ENCODE measurements at regions not wholly inside any gene's neighbourhood (a gene's known extent, or its start where the extent isn't known, plus 50 kb on each side); places are given as distances from the start of the nearest gene placed in this dataset.
A peak's percentile ranks its signal among the peaks of the same experiment; 100 is the strongest.

DNA sequence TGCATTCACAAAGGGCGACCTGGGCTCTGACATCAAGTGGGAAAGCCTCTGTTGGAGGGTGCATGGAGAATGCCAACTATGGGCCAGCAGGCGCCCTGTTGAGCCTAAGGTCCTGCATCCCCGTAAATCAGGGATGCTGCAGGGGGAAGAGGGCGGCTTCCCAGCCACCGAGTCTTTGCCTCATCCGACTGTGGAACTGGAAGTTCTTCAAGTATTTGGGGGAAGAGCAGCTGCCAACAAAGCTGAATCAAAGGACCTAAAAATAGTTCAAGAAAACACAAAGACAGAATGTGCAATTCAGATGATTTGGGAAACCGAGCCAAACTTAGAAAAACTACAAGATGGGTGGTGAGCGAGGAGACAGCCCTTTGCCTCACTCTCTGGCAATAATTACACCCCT lies 281.1 kb upstream of the MGAT5 start:
- Histone ChIP-seq H3K4me1 (ENCODE audit: control insufficient read depth, insufficient read depth, low read length) (no peaks in the 10 kb centered on the region), H3K27ac (ENCODE audit: low read depth, low read length) (no peak overlapping the region), H3K9me3 (ENCODE audit: control insufficient read depth, low read length) (no peaks in the 10 kb centered on the region), H3K27me3 (ENCODE audit: control insufficient read depth, insufficient read depth, low read length, poor library complexity, severe bottlenecking) (peaks cover 14% of the 10 kb centered on the region), H3K9ac (ENCODE audit: extremely low read depth, low read length, poor library complexity, severe bottlenecking) (no peak overlapping the region), H3K4me3 (ENCODE audit: low read length) (no peak overlapping the region), H3K36me3 (ENCODE audit: control insufficient read depth, insufficient read depth, low read length) (no peaks in the 10 kb centered on the region)
- Mint-ChIP-seq H3K36me3 (ENCODE audit: low read depth) (no peaks in the 10 kb centered on the region), H3K27ac (no peak overlapping the region), H3K4me1 (peaks cover 13% of the 10 kb centered on the region), H3K27me3 (ENCODE audit: insufficient read depth) (peaks cover 11% of the 10 kb centered on the region), H3K9me3 (no peaks in the 10 kb centered on the region), H3K4me3 (no peak overlapping the region)
- DNase-seq: peak; percentile 22
- WGBS, 2 experiments (ENCODE audit: insufficient coverage in 1 of 2, insufficient read length in 1 of 2): 93 to 94% methylated on average over 6 to 8 of the region's 8 CpGs
- TF ChIP-seq, protein P1, sequence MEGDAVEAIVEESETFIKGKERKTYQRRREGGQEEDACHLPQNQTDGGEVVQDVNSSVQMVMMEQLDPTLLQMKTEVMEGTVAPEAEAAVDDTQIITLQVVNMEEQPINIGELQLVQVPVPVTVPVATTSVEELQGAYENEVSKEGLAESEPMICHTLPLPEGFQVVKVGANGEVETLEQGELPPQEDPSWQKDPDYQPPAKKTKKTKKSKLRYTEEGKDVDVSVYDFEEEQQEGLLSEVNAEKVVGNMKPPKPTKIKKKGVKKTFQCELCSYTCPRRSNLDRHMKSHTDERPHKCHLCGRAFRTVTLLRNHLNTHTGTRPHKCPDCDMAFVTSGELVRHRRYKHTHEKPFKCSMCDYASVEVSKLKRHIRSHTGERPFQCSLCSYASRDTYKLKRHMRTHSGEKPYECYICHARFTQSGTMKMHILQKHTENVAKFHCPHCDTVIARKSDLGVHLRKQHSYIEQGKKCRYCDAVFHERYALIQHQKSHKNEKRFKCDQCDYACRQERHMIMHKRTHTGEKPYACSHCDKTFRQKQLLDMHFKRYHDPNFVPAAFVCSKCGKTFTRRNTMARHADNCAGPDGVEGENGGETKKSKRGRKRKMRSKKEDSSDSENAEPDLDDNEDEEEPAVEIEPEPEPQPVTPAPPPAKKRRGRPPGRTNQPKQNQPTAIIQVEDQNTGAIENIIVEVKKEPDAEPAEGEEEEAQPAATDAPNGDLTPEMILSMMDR (conservative IDR thresholded peaks at IDR 0.05): no peak

DNA sequence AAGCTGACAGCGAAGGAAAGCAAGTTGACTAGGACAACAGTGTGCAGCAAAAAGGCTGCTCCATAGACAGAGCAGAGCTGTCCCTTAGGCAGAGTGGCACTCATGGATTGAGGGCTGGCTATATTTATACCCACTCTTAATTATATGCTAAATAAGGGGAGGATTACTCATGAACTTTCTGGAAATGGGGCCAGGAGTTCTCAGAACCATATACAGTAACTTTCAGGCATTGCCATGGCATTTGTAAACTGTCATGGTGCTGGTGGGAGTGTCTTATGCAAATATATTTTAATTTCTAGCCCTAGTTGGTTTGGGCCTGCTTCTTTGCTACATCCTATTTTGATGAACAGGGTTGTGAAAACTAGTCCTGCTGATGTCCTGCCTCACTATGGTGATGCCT lies 279.5 kb upstream of the MGAT5 start:
- no peaks in the 10 kb centered on the region for H3K9me3 ChIP-seq (ENCODE audit: control insufficient read depth, low read length)
- Mint-ChIP-seq H3K4me1 (peaks cover 13% of the 10 kb centered on the region), H3K9me3 (no peaks in the 10 kb centered on the region), H3K27me3 (ENCODE audit: insufficient read depth) (peaks cover 16% of the 10 kb centered on the region), H3K36me3 (ENCODE audit: low read depth) (no peaks in the 10 kb centered on the region), H3K27ac (no peak overlapping the region), H3K4me3 (no peak overlapping the region)
- no peak overlapping the region for H3K9ac ChIP-seq (ENCODE audit: extremely low read depth, low read length, poor library complexity, severe bottlenecking)
- no peak overlapping the region for H3K27ac ChIP-seq (ENCODE audit: low read depth, low read length)
- peak; percentile 5 for DNase-seq
- no peaks in the 10 kb centered on the region for H3K36me3 ChIP-seq (ENCODE audit: control insufficient read depth, insufficient read depth, low read length)
- WGBS, 2 experiments (ENCODE audit: insufficient coverage in 1 of 2, insufficient read length in 1 of 2): 90 to 100% methylated on average over 1 of the region's 1 CpG
- peaks cover 6% of the 10 kb centered on the region for H3K27me3 ChIP-seq (ENCODE audit: control insufficient read depth, insufficient read depth, low read length, poor library complexity, severe bottlenecking)
- TF ChIP-seq, protein P1 (conservative IDR thresholded peaks at IDR 0.05): no peak
- no peaks in the 10 kb centered on the region for H3K4me1 ChIP-seq (ENCODE audit: control insufficient read depth, insufficient read depth, low read length)
- no peak overlapping the region for H3K4me3 ChIP-seq (ENCODE audit: low read length)

DNA sequence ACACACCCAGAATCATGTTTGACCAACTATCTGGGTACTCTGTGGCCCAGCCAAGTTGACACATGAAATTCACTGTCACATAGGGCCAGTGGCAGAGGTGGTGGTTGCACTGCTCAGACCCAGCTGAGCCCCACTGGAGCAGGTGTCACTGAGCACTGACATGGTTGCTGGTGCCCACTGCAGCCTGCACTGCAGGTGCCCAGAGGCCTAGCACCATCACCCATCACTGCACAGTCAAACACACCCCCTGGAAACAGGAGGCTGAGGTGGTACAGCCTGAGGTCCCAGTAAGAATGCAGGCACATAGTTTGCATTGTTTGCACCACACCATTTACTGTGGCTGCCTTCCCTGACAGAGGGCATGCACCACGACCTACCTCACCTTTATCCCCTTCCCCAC lies 278.7 kb upstream of the MGAT5 start:
- peak; percentile 29 for DNase-seq
- Histone ChIP-seq H3K4me1 (ENCODE audit: control insufficient read depth, insufficient read depth, low read length) (no peaks in the 10 kb centered on the region), H3K27ac (ENCODE audit: low read depth, low read length) (no peak overlapping the region), H3K27me3 (ENCODE audit: control insufficient read depth, insufficient read depth, low read length, poor library complexity, severe bottlenecking) (peaks cover 6% of the 10 kb centered on the region), H3K4me3 (ENCODE audit: low read length) (no peak overlapping the region), H3K9ac (ENCODE audit: extremely low read depth, low read length, poor library complexity, severe bottlenecking) (no peak overlapping the region), H3K9me3 (ENCODE audit: control insufficient read depth, low read length) (no peaks in the 10 kb centered on the region), H3K36me3 (ENCODE audit: control insufficient read depth, insufficient read depth, low read length) (no peaks in the 10 kb centered on the region)
- H3K36me3 Mint-ChIP-seq (ENCODE audit: low read depth): no peaks in the 10 kb centered on the region
- TF ChIP-seq, protein P1 (conservative IDR thresholded peaks at IDR 0.05): no peak
- H3K4me1 Mint-ChIP-seq: peaks cover 11% of the 10 kb centered on the region
- 77 to 83% methylated on average over 1 of the region's 1 CpG for WGBS, 2 experiments (ENCODE audit: insufficient coverage in 1 of 2, insufficient read length in 1 of 2)
- H3K27me3 Mint-ChIP-seq (ENCODE audit: insufficient read depth): peaks cover 16% of the 10 kb centered on the region
- H3K9me3 Mint-ChIP-seq: no peaks in the 10 kb centered on the region
- no peak overlapping the region for H3K4me3 Mint-ChIP-seq
- no peak overlapping the region for H3K27ac Mint-ChIP-seq
